Renal cortex interstitium (tissue), 11 donors: ENCODE measurements at regions not wholly inside any gene's neighbourhood (a gene's known extent, or its start where the extent isn't known, plus 50 kb on each side); places are given as distances from the start of the nearest gene placed in this dataset.
"Not testable (repeated sequence)": the region's sequence is repeated elsewhere in the genome, so short reads cannot be mapped to it uniquely, and the experiment has no call there.

Source experiments
- DNase-seq, 11 donors: peaks; one replicate each; pipeline ENCODE4 v3.0.0-alpha.2; 2013; ENCODE audit warnings: low read depth in 9 of 11, low spot score in 4 of 11; ENCODE audit errors: extremely low read depth in 1 of 11

DNA sequence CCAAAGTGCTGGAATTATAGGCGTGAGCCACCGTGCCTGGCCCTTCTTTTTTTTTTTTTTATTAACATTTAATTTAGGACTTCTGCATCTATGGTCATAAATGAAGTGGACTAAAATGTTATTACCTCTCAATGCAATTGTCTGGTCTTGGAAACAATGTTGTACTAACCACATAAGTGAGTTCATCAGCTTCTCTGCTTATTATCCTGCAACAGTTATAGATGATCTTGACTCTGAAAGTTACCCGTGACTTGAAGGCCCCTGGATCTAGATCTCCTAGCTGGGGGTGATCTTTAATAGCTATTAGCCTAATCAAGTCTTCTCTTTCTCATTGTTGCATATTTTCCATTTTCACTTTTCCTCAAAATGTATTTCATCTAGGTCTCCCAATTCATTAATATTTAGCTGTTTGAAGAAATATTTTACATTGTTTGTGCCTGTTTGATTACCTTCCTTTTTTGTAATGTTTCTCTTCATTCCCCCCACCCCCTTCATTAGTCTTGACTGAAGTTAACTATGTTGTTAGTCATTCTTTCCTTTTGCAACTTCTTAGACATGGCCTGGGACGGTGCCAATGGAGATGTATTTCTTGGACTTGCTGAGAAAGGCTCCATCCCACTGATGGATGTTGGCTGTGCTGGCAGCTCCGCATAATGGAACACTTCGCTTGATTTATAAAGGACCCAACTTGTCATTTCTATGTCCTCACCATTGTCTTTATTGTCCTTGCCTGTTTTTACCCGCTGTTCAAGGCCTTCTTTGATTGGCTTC lies 141.6 kb upstream of the RIOK3 start:
- DNase-seq = peak in 9 of 11 donors; percentile 18 to 54 (median 41)

GRCh38 chr18:23313379-23313778 lies 139.7 kb upstream of the RIOK3 start:
- no peak for DNase-seq

DNA sequence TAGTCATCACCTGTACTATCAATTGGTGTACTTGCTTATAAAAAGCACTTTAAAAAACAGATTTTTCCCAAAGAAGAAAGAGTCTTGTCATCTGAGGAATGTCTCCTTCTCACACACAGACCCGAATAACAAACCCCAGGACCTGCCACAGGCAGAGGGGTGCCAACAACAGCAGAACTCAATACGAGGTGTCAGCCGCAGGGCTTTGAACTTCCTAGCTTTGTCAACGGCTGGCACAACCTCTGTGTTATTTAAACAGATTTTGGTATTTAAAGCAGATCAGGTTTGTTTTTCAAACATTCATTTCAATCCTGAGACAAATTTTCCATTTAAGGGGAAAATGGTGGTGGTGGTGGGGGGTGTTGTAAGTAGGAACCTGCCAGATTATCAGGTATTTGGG lies 138.4 kb upstream of the RIOK3 start:
- no peak for DNase-seq

DNA sequence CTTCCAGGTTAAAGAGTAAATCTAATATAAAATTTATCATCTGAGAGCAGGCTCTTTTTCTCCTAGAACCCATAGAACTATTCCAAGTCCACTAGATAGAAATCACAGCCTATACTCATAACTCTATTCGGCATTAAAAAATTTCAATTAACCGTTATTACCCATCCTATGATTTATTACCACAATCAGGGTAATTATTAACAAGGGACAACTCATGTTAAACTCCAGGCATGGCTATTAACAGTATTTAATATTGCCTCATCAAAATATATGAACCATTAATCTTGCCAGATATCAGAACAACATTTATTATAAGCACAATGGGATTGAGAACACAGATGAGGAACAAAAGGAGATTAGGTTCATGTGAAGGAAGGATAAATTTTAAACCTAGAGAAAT lies 136.8 kb upstream of the RIOK3 start:
- DNase-seq = no peak

GRCh38 chr18:23316988-23317387 lies 136.1 kb upstream of the RIOK3 start:
- DNase-seq = no peak

DNA sequence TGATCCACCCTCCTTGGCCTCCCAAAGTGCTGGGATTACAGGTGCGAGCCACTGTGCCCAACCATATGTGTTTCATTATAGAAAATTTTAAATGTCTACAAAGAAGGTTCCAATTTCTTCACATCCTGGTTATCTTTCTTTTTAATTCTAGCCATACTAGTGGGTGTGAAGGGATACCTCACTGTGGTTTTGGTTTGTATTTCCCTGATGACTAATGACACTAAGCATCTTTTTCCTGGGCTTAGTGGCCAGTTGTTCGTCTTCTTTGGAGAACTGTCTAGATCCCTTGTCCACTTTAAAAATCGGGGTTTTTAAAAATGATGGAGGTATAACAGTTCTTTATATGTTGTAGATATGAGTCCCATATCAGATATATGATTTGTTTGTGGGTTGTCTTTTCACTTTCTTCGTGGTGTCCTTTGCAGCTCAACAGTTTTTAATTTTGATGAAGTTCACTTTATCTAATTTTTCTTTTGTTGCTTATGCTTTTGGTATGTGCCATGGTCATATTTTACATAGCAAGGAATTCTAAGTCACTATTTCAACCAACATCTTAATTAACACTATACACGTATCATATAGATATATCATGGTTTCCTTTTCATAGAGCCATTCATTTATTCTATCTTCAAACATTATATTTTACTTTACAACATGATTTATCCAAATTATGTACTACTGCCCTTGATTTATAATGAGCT lies 135.0 kb upstream of the RIOK3 start:
- no peak for DNase-seq

DNA sequence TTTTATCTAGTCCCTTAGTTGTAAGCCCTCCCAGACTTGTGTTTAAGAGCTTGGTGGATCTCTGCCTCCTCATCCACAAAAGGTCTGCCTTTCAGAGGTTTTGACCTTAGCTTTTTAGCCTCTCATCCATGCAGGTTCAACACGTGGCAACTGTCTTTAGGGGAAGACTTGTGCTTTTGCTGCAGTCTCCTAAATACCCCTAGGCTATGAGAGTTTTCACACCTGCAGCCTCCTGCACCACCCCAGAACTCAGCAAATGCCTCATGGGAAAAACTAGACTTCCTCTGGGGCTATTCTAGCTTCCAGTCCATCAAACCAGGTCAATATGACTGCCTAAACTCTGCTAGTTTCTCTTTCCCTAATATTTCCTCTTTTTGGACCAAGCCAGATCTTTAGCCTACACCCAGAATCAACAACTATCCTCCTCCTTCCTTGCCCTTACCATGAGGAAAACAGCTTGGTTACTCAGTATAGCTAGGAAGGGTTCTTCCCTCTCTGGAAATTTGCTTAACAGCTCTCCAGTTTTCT lies 132.3 kb upstream of the RIOK3 start:
- DNase-seq = no peak

DNA sequence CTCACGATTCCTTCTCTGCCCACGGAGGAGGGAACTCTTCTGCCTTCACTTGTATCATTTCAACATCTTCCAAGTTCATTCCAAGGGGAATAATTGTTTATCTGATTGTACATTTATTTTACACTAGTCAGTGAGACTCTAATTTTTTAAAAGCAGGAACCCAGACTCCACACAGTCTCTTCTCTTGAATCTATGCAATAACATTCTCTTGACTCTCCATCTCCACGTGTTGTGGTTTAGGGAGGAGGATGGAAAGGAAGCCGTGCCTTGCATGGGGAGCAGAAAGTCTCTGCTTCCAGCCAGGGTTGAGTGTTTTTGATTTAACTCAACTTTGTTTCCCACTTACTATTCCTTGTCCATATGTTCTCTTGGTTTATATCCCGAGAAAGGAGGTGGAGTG lies 131.1 kb upstream of the RIOK3 start:
- no peak for DNase-seq

DNA sequence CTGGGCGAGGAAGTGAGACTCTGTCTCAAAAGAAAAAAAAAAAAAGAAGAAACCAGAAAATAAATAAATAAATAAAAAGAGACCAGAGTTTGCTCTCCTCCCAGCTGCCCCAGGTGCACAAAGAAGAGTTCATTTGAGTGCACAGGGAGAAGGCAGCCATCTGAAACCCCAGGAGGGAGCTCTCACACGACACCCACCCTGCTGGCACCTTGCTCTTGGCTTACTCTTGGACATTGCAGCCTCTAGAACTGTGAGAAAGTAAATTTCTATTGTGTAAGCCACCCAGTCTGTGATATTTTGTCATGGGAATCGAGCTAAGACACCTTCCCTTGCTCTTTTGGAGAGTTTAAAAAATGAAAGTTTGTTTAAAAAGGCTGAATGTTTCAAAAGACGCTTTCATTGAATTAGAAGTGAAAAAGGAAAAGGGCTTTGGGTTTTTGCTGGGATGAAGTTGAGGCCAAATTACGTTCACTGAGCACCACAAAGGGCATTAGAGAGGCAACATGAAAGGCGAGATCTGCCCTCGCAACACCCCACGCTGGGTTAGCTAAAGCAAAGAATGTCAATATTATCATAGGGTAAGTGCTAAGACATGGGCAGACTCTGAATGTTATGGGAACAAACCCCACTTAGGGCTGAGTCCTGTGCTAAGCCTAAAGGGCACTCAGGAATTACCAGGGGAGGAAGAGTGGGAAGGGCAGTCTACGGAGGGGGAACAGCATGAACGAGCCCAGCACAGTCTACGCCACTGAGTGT lies 128.9 kb upstream of the RIOK3 start:
- DNase-seq = no peak

DNA sequence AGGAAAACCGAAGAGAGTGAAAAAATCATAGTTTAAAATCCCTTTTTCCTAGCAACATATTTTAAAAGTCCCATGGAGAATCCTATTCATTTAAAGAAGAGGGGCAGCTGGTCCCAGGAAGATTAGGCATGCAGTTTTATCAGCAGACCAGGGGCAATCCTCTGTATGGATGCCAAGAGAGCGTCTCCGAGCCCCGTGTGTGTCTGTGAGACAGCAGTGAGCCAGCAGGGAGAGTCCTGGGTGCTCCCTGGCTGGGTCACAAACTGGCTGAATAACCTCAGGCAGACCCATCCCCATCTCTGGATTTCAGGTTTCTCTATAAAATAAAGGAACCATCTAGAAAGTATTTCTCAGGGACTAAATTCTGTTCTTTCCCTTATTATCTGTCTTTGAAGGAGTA lies 128.2 kb upstream of the RIOK3 start:
- DNase-seq = no peak

- DNase-seq = not testable (repeated sequence)
Measured at GRCh38 chr18:23329671-23330070, 123.4 kb upstream of the RIOK3 start.

- DNase-seq = no peak
Measured at GRCh38 chr18:23330423-23330822, 122.7 kb upstream of the RIOK3 start.

DNA sequence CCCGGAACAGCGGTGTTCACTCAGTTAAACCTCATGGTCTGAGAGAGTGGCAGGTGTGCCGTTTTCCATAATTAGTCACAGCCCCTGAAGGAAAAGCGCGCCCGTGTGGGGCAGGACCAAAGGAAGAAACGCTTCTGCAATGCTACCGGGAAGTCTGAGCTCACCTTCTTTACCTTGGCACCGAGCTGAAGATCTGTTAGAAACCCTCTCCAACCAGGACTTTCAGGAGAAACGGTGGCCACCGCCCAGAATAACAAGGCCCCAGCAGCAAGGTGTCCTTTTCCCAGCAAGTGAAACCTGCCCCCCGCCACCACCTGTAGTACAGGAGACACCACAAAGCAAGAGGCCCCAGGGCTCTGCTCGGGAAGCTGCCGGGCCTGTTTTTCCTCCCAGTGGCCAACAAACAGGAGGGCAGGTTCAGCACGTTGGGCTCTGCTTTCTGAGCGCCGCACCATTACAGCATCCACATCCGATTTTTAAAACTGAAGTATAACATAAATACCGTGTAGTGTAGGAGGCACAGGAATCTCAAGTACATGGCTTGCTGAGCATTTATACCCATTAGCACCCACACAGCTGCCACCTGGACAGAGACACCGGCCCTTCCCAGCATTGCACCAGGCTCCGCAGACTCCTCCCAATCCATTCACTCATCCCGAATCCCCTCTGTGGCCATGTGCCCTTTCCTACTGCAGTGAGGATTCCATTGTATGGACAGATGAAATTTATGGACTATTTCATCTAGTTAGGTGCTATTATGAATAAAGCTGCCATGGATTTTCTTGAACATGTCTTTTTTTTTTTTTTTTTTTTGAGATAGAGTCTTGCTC lies 121.8 kb upstream of the RIOK3 start:
- DNase-seq = no peak

GRCh38 chr18:23332356-23332755 lies 120.7 kb upstream of the RIOK3 start:
- DNase-seq = no peak

GRCh38 chr18:23333827-23334226 lies 119.3 kb upstream of the RIOK3 start:
- no peak for DNase-seq

DNA sequence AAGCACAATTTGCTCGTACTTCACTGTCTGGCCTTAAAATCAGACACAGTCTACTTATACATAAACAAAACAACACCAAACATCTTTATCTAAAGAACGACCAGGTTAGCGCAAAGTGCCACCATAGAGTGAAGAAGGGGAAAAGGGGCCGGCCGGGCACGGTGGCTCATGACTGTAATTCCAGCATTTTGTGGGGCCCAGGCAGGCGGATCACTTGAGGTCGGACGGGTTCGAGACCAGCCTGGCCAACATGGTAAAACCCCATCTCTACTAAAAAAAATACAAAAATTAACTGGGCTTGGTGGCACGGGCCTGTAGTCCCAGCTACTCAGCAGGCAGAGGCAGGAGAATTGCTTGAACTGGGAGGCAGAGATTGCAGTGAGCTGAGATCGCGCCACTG lies 118.5 kb upstream of the RIOK3 start:
- no peak for DNase-seq

DNA sequence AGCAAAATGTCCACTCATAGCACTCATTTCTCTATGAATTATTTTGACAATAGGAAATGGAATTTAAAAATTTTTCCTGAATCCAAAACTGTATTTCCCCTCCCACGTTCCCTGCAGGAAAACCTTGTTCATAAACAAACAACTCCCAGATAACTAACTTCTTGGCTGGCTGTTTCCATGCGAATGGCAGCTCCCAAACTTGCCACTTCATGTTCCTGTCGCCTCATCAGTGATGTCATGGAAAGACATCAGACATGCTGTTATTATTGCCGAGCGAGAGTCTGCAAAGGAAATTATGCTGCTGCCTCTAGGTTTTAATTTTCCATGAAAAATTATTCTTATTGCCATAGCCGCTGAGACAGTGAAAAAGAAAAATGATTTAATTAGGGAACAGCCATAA lies 117.0 kb upstream of the RIOK3 start:
- DNase-seq = no peak

DNA sequence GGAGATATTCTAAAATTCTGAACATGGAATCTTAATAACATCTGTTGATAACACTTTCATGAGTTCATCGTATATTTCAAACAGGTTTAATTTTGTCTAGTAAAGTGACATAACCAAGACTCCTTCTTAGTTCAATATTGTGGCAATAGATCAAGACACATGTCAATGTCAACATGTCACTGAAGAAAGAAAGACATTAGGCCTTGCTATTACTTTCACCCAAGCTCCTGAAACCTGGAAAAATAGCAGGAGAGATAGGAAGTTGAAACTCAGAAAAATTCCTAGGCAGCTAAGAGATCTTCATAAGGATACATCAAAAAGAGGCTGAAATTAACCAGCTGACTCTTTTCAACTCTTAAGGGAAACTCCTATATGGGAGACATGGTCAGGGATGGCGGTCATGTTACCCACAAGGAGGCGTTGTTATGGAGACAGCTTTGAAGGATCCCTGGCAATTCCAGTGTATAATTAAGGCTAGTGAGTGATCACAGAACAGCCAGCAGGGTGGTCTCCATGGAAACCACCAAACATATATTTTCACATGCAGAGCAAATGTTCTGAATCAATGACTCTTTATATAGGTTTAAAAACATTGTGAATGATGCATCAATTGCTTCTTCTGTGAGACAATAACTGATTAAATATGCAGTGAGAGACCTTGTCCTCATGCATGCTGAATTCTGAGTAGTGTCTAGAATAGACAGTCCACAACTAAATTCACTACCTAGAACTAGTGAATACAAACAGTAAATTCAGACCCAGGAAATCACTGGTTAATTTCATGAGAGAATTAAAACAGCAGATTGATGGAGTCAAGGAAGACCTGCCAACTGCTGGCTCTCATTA lies 115.3 kb upstream of the RIOK3 start:
- peak in 8 of 11 donors; percentile 58 to 75 (median 68) for DNase-seq
